Loucy (cell line): ENCODE measurements at regions not wholly inside any gene's neighbourhood (a gene's known extent, or its start where the extent isn't known, plus 50 kb on each side); places are given as distances from the start of the nearest gene placed in this dataset.

Source experiments
- EZH2phosphoT487 ChIP-seq: fragments of 200-600 bp; IDR thresholded peaks from 2 replicates; pipeline ENCODE4 v1.6.1; 2018; ENCODE audit warnings: antibody characterized with exemption, mild to moderate bottlenecking, moderate library complexity, borderline replicate concordance
- TF ChIP-seq, protein P1 (sequence below): fragments of 200-600 bp; sonication (generic); conservative IDR thresholded peaks from 2 replicates; pipeline ENCODE4 v1.5.1; 2014; ENCODE audit warnings: mild to moderate bottlenecking, antibody characterized with exemption, low read length

GRCh38 chr18:75962036-75962572, 532.9 kb downstream of the ZNF516 start:
- TF ChIP-seq, protein P1, sequence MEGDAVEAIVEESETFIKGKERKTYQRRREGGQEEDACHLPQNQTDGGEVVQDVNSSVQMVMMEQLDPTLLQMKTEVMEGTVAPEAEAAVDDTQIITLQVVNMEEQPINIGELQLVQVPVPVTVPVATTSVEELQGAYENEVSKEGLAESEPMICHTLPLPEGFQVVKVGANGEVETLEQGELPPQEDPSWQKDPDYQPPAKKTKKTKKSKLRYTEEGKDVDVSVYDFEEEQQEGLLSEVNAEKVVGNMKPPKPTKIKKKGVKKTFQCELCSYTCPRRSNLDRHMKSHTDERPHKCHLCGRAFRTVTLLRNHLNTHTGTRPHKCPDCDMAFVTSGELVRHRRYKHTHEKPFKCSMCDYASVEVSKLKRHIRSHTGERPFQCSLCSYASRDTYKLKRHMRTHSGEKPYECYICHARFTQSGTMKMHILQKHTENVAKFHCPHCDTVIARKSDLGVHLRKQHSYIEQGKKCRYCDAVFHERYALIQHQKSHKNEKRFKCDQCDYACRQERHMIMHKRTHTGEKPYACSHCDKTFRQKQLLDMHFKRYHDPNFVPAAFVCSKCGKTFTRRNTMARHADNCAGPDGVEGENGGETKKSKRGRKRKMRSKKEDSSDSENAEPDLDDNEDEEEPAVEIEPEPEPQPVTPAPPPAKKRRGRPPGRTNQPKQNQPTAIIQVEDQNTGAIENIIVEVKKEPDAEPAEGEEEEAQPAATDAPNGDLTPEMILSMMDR = no peak
- TF ChIP-seq EZH2phosphoT487 = no peak
